NCI-H82 treated with DMSO at 0.1 percent for 48 hours (cell line): ENCODE measurements at regions not wholly inside any gene's neighbourhood (a gene's known extent, or its start where the extent isn't known, plus 50 kb on each side); places are given as distances from the start of the nearest gene placed in this dataset.

Experiments
- DNase-seq: peaks from one replicate; lab custom pipeline; 2025; ENCODE audit not compliant: unreplicated experiment; lab: John Stamatoyannopoulos, UW

DNA sequence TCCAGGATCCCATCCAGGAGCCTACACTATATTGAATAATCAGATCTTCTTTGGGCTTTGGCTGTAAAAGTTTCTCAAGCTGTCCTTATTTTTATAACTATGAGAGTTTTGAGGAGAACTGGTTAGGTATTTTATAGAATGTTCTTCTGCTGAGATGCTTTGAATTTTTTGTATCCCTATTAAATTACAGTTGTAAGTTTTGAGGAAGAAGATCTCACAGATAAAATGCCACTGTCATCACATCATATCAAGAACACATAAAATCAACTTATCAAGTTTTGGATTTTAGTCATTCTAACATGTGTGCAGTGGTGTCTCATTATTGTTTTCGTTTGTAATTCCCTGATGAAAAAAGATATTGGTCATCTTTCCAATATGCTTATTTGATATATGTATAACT lies 260.2 kb upstream of the COL3A1 start:
- DNase-seq, result no peak

- no peak for DNase-seq
Observed at GRCh38 chr2:188720811-188721605, 253.2 kb upstream of the COL3A1 start.

DNA sequence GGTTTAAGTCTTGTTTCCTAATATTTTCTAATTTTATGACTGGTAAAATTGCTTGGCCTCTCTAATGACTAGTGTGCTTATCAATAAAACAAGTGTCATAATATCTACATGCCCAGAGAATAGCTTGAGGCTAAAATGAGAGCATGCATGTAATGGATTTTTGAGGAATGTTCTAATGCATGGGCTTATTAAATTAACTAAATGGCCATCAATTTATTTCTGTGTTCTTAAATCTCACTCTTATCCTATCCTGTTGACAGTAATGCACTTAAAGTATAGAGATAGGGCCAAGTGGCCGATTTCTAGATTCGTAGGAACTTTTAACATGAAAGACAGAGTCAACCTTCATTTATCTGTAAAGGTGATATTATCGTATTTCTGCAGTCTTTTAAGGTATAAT lies 252.4 kb upstream of the COL3A1 start:
- no peak for DNase-seq

- no peak for DNase-seq
Observed at GRCh38 chr2:188725746-188726360, 248.3 kb upstream of the COL3A1 start.

GRCh38 chr2:188726626-188727247 lies 247.4 kb upstream of the COL3A1 start:
- DNase-seq, result no peak

- no peak for DNase-seq
Observed at GRCh38 chr2:188727846-188728245, 246.3 kb upstream of the COL3A1 start.

GRCh38 chr2:188734691-188735090 lies 239.5 kb upstream of the COL3A1 start:
- DNase-seq, result no peak

- no peak for DNase-seq
Observed at GRCh38 chr2:188746727-188747126, 227.4 kb upstream of the COL3A1 start.

- no peak for DNase-seq
Observed at GRCh38 chr2:188751816-188752215, 222.4 kb upstream of the COL3A1 start.

DNA sequence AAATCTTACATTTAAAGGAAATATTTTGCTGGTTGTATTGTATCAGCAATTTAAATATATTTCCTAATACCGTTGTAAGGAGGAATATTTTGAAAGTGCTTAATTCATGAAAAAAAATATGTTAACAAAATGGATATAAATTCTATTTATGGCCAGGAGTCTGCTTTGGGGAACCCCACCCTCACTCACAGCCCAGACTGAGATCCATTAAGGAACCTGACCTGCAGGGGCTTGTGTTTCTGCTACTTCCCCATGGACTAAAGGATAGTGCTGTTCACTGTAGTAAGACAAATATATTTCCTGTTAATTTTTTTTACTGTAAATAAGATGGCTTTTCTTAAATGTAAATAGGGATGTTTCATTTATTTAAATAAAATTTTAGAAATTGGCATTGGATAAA lies 221.9 kb upstream of the COL3A1 start:
- no peak for DNase-seq

DNA sequence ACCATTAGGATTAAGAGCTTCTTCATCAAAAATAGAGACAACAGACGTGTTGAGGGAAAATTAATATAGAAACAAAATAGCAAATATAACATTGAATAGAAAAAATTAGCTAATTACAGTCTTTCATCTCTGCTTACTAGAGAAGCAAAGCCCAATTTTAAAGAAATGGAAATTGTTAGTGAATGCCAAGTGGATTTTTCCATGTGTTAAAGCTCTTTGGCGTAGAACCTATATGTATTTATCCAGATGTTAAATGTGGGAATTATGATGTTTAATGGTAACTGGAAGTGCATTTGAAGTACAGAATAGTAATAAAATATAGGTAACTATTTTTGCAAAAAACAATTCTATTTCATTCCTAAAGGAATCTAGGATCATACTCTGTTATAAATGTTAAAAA lies 212.0 kb upstream of the COL3A1 start:
- no peak for DNase-seq

GRCh38 chr2:188765522-188766470 lies 208.4 kb upstream of the COL3A1 start:
- DNase-seq, result no peak

DNA sequence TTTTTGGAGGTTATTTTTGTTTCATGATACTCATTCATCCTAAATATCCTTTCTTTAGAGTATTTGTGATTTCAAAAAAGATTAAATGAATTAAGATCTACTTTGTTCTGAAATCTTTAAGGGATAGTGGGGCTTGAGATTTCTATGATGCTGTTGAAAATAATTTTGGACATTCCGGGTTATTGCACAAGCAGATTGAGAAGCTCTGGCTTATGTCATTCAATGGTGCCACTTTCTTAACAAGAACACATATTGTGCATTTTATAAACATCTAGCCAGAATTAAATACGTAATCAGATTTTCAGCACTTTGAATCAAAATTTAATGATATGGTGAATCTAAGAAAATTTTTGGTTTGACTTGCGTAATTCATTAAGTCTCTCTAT lies 207.7 kb upstream of the COL3A1 start:
- DNase-seq, result no peak

DNA sequence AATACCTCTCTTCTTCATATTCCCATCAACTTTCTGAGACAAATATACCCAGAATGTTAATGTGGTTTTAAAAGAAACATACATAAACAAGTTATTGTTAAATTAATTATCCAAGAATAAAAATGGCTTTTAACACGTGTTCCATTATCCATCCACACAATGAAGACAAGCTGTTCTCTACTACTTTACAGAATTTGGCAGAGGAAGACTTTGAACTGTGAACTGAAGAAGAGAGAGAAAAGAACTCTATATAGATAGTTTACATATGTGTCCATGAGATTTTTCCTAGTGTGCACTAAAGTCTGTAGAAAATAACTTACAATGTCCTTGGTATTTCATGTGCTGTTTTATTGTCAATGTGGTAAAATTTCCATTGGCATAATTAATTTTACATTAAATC lies 207.0 kb upstream of the COL3A1 start:
- no peak for DNase-seq

- no peak for DNase-seq
Observed at GRCh38 chr2:188770296-188770695, 203.9 kb upstream of the COL3A1 start.

GRCh38 chr2:188773075-188773474 lies 201.1 kb upstream of the COL3A1 start:
- DNase-seq, result no peak

- no peak for DNase-seq
Observed at GRCh38 chr2:188776634-188777033, 197.5 kb upstream of the COL3A1 start.

- DNase-seq, result no peak
Observed at GRCh38 chr2:188784269-188784762, 189.9 kb upstream of the COL3A1 start.

DNA sequence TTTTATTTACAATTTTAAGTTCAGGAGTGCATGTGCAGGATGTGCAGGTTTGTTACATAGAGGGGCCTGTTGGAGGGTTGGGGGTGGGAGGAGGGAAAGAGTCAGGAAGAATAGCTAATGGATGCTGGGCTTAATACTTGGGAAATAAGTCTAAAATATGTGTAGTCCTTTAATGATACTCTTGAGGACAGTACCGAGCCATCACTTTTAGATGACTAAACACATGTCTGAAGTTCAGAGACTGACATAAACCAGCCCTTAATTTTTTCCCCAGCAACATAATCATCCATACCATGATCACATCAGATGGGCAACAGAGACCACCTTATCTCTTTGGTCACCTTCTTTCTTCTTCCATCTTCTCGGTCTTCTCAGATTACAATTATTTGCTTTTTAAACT lies 189.1 kb upstream of the COL3A1 start:
- DNase-seq, result no peak

DNA sequence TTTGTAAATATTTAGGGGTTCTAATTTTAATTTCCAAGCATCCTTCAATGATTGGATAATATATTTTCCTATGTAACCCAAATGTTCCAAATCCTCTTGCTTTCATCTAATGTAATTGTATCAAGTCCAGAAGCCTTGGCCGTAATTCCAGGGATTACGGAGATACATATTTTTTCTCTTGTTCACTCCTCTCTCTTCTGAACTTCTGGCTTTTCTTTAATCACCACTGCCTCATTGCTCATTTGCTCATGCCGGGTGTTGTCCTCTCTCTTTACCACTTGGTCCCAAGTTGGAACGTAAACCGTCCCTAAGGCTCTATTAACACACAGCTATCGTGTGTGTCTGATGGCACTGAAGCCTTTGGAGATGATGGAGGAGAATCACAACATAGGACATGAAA lies 188.7 kb upstream of the COL3A1 start:
- DNase-seq, result no peak

- DNase-seq, result no peak
Observed at GRCh38 chr2:188786368-188786841, 187.8 kb upstream of the COL3A1 start.
